IMR-90 (cell line): ENCODE measurements at regions not wholly inside any gene's neighbourhood (a gene's known extent, or its start where the extent isn't known, plus 50 kb on each side); places are given as distances from the start of the nearest gene placed in this dataset.

Source experiments
- ATAC-seq: fragments of 200-7000 bp; cut with Tn5 transposase; 2 replicates; pipeline ENCODE4 v1.9.1; 2020; ENCODE audit warnings: low read depth, mild to moderate bottlenecking, moderate library complexity
- BruUV-seq: library from RNA; stranded (reverse); fragments of 400-500 nt; replicated peaks from 2 replicates; lab custom pipeline; 2021; lab: Mats Ljungman, UMichigan
- CTCF ChIA-PET: fragments of 300-600 bp; formaldehyde crosslinking; extraction: SDS; loops from one replicate; lab custom pipeline; 2021; ENCODE audit warnings: antibody characterized with exemption; lab: Yijun Ruan, JAX
- POLR2A ChIA-PET: fragments of 300-600 bp; sonication (Branson Sonifier 250); formaldehyde crosslinking; loops from one replicate; lab custom pipeline; 2022; ENCODE audit warnings: antibody characterized with exemption; ENCODE audit not compliant: unreplicated experiment; lab: Charles Lee
- DNase-seq: peaks from one replicate; pipeline ENCODE4 v3.0.0; 2013
- H2AFZ ChIP-seq: replicated peaks from 2 replicates; pipeline ENCODE3; 2013; ENCODE audit warnings: low read length, mild to moderate bottlenecking; ENCODE audit not compliant: poor library complexity
- H2AK5ac ChIP-seq: 2 replicates; pipeline ENCODE4 v1.6.1; 2013; ENCODE audit warnings: low read depth, low read length, inconsistent platforms
- H2AK9ac ChIP-seq: replicated peaks from 2 replicates; pipeline ENCODE3; 2013; ENCODE audit warnings: mild to moderate bottlenecking, low read depth, low read length, moderate library complexity; ENCODE audit not compliant: poor library complexity
- H2BK120ac ChIP-seq: 2 replicates; pipeline ENCODE4 v1.6.1; 2013; ENCODE audit warnings: low read depth, low read length, inconsistent platforms
- H2BK15ac ChIP-seq: 3 replicates; pipeline ENCODE4 v1.6.1; 2013; ENCODE audit warnings: low read depth, low read length, inconsistent platforms
- H2BK20ac ChIP-seq: 2 replicates; pipeline ENCODE4 v1.6.1; 2013; ENCODE audit warnings: low read depth, mild to moderate bottlenecking, inconsistent platforms, low read length, moderate library complexity
- H2BK5ac ChIP-seq: 2 replicates; pipeline ENCODE4 v1.6.1; 2013; ENCODE audit warnings: mild to moderate bottlenecking, low read depth, low read length, inconsistent platforms; ENCODE audit not compliant: poor library complexity, severe bottlenecking
- H3K14ac ChIP-seq: replicated peaks from 2 replicates; pipeline ENCODE4 v1.6.1; 2013; ENCODE audit warnings: low read depth, low read length, inconsistent platforms
- H3K18ac ChIP-seq: 2 replicates; pipeline ENCODE4 v1.6.1; 2013; ENCODE audit warnings: low read depth, low read length, control low read depth
- H3K23ac ChIP-seq: 2 replicates; pipeline ENCODE4 v1.6.1; 2013; ENCODE audit warnings: low read depth, low read length, inconsistent platforms
- H3K27ac ChIP-seq: 2 replicates; pipeline ENCODE4 v1.5.1; 2013; ENCODE audit warnings: mild to moderate bottlenecking, control low read depth, low read length; ENCODE audit not compliant: insufficient read depth
- H3K27me3 ChIP-seq: 2 replicates; pipeline ENCODE4 v1.6.1; 2013; ENCODE audit warnings: low read length; ENCODE audit not compliant: control insufficient read depth, insufficient read depth
- H3K36me3 ChIP-seq: 2 replicates; pipeline ENCODE4 v1.6.1; 2013; ENCODE audit warnings: low read length, mixed read lengths; ENCODE audit not compliant: control insufficient read depth, insufficient read depth
- H3K4ac ChIP-seq: 2 replicates; pipeline ENCODE4 v1.6.1; 2013; ENCODE audit warnings: low read depth, low read length, inconsistent platforms
- H3K4me1 ChIP-seq: 2 replicates; pipeline ENCODE4 v1.6.1; 2013; ENCODE audit warnings: low read length, mixed read lengths; ENCODE audit not compliant: control insufficient read depth, insufficient read depth
- H3K4me2 ChIP-seq: 2 replicates; pipeline ENCODE4 v1.6.1; 2013; ENCODE audit warnings: low read depth, mild to moderate bottlenecking, control low read depth, low read length, moderate library complexity
- H3K4me3 ChIP-seq: 2 replicates; pipeline ENCODE4 v1.5.1; 2013; ENCODE audit warnings: low read depth, mild to moderate bottlenecking, control low read depth, low read length, moderate library complexity; ENCODE audit not compliant: insufficient read depth
- H3K56ac ChIP-seq: 2 replicates; pipeline ENCODE4 v1.6.1; 2013; ENCODE audit warnings: low read length, inconsistent platforms; ENCODE audit not compliant: insufficient read depth; ENCODE audit errors: extremely low read depth
- H3K79me1 ChIP-seq, 2 experiments: 2 replicates each; pipeline ENCODE4 v1.6.1; 2013; ENCODE audit warnings: low read length in 2 of 2, inconsistent platforms in 1 of 2, low read depth in 1 of 2
- H3K9ac ChIP-seq: 2 replicates; pipeline ENCODE4 v1.6.1; 2013; ENCODE audit warnings: low read depth, low read length, control low read depth
- H3K9me1 ChIP-seq: 2 replicates; pipeline ENCODE4 v1.6.1; 2013; ENCODE audit warnings: low read length, inconsistent platforms; ENCODE audit not compliant: insufficient read depth
- H3K9me3 ChIP-seq: 2 replicates; pipeline ENCODE4 v1.6.1; 2013; ENCODE audit warnings: low read length; ENCODE audit not compliant: control insufficient read depth, insufficient read depth
- H4K20me1 ChIP-seq: 2 replicates; pipeline ENCODE4 v1.6.1; 2013; ENCODE audit warnings: low read length, inconsistent platforms; ENCODE audit not compliant: insufficient read depth
- H4K5ac ChIP-seq: 2 replicates; pipeline ENCODE4 v1.6.1; 2013; ENCODE audit warnings: mild to moderate bottlenecking, low read depth, low read length, control low read depth
- H4K8ac ChIP-seq, 2 experiments: 2 replicates each; pipeline ENCODE4 v1.6.1; 2013; ENCODE audit warnings: low read depth in 2 of 2, low read length in 2 of 2, control low read depth in 1 of 2, inconsistent platforms in 1 of 2
- H4K91ac ChIP-seq: 2 replicates; pipeline ENCODE4 v1.6.1; 2013; ENCODE audit warnings: low read depth, low read length, inconsistent platforms; ENCODE audit not compliant: insufficient read depth
- RCOR1 ChIP-seq: IDR thresholded peaks from 2 replicates; pipeline ENCODE4 v1.6.1; 2012; ENCODE audit warnings: mild to moderate bottlenecking, low read length, improper control_type of control experiment; ENCODE audit not compliant: insufficient replicate concordance
- USF2 ChIP-seq: fragments of 150-350 bp; IDR thresholded peaks from 2 replicates; pipeline ENCODE4 v1.6.1; 2017; ENCODE audit warnings: mild to moderate bottlenecking, antibody characterized with exemption, low read length, low read depth
- WGBS, 2 experiments: methylation state at CpG; one replicate each; pipeline versions ENCODE4 v1.1.5 to v1.1.7; 2013; ENCODE audit warnings: missing lambda C conversion rate in 2 of 2; ENCODE audit not compliant: insufficient read length in 1 of 2; ENCODE audit errors: extremely low coverage in 2 of 2; 5-methylcytosine and 5-hydroxymethylcytosine counted together
- dilution Hi-C: fragments of 300-500 bp; cut with HindIII; formaldehyde crosslinking; loops from one replicate; pipeline ENCODE4 v1.14.3; 2018; ENCODE audit warnings: low sequenced_read_pairs; ENCODE audit not compliant: unreplicated experiment
- in situ Hi-C: fragments of 300-500 bp; cut with MboI; formaldehyde crosslinking; loops from 3 replicates; pipeline ENCODE4 v1.14.3; 2019; ENCODE audit warnings: low sequenced_read_pairs, inconsistent platforms, mixed read lengths
- intact Hi-C: fragments of 100-400 bp; cut with micrococcal nuclease; formaldehyde crosslinking; loops from 2 replicates; pipeline ENCODE4 v1.10.0; 2022

GRCh38 chr5:159553792-159554191 lies 223.5 kb upstream of the IL12B start:
- no peak overlapping the region for H2BK20ac ChIP-seq
- H3K4me3 ChIP-seq: no peak overlapping the region
- H2BK120ac ChIP-seq: no peak overlapping the region
- H2BK15ac ChIP-seq: no peak overlapping the region
- no peak overlapping the region for H3K9ac ChIP-seq
- H3K9me3 ChIP-seq: no peaks in the 10 kb centered on the region
- in situ Hi-C loops: no loop called here
- H3K36me3 ChIP-seq: no peaks in the 10 kb centered on the region
- ChIA-PET POLR2A (no interaction called here), CTCF (no interaction called here)
- intact Hi-C loops: no loop called here
- H3K56ac ChIP-seq: no peak overlapping the region
- dilution Hi-C loops: no loop called here
- H3K4me1 ChIP-seq: no peaks in the 10 kb centered on the region
- H2BK5ac ChIP-seq: no peak overlapping the region
- no peak overlapping the region for H3K23ac ChIP-seq
- H3K79me1 ChIP-seq: no peaks in the 10 kb centered on the region
- H3K27me3 ChIP-seq: peaks cover 10% of the 10 kb centered on the region
- WGBS, 2 experiments: no CpG with 5 or more reads among the region's 2 CpGs
- no peaks in the 10 kb centered on the region for H3K9me1 ChIP-seq
- H4K5ac ChIP-seq: no peak overlapping the region
- BruUV-seq: no TSS peak
- no peak overlapping the region for H3K4ac ChIP-seq
- no peak for TF ChIP-seq RCOR1
- no peak for TF ChIP-seq USF2
- no peak overlapping the region for H4K8ac ChIP-seq
- ATAC-seq: no peak
- no peak overlapping the region for H3K14ac ChIP-seq
- H4K91ac ChIP-seq: no peak overlapping the region
- H2AK9ac ChIP-seq: no peak overlapping the region
- no peak overlapping the region for H2AK5ac ChIP-seq
- H2AFZ ChIP-seq: no peak overlapping the region
- H3K27ac ChIP-seq: no peak overlapping the region
- DNase-seq: no peak
- no peak overlapping the region for H3K4me2 ChIP-seq
- H3K18ac ChIP-seq: no peak overlapping the region
- no peaks in the 10 kb centered on the region for H4K20me1 ChIP-seq
